ENCODE measurements at regions not wholly inside any gene's neighbourhood (a gene's known extent, or its start where the extent isn't known, plus 50 kb on each side); places are given as distances from the start of the nearest gene placed in this dataset.

GRCh38 chr1:4371849-4372248 lies 282.6 kb upstream of the AJAP1 start:
- TF ChIP-seq POLR2A (IDR thresholded peaks at IDR 0.05; ENCODE audit: low read length) (no peak), GATA1 (IDR thresholded peaks at IDR 0.05; ENCODE audit: low read depth, low read length) (no peak)

All from erythroblast (primary cell).